ENCODE measurements at regions not wholly inside any gene's neighbourhood (a gene's known extent, or its start where the extent isn't known, plus 50 kb on each side); places are given as distances from the start of the nearest gene placed in this dataset.
"Not testable (repeated sequence)": the region's sequence is repeated elsewhere in the genome, so short reads cannot be mapped to it uniquely, and the experiment has no call there.

DNA sequence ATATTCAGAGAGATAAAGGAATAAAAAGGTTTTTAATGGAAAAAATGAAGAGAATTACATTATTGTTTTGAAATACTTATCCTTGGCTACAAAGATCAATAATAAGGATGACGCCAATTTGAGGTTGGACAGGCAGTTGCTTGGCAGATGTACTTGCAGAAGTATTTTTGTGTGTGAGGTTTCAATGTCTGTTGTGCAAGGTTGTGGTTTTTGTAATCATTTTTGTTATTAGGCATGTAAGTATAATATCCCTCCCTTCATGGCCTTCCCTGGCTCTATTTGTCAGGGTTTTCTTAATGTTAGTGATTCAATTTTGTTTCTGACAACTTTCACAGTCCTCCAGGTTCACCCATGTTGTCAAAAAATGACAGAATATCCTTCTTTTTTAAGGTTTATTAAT, 105.9 kb downstream of the OTOL1 start:
- DNase-seq: no peak

DNA sequence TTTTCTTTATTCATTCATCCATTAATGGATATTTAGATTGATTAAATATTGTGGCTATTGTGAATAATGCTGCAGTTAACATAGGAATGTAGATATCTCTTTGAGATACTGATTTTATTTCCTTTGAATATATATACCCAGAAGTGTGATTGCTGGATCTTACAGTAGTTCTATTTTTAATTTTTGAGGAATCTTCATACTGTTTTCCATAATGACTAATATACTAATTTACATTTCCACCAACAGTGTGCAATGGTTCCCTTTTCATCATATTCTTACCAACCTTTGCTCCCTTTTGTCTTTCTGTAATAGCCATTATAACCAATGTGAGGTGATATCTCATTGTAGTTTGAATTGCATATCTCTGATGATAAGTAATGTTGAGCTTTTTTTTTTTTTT, 106.3 kb downstream of the OTOL1 start:
- DNase-seq: no peak

DNA sequence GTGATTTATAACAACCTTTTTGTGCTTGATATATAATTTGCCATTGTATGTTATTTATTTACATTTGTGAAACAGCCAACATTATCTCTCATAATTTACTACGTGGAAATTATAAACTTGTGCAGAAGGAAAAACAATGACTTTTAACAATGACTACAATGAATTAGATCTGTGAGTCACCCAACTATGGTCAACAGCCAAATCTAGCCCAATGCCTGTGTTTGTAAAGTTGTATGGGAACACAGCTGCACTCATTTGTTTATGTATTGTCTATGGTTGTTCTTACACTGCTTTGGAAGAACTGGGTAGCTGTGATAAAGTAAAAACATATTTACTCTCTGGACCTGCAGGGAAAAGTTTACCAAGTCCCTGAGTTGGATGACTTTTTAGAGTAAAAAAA, 110.4 kb downstream of the OTOL1 start:
- DNase-seq: no peak

GRCh38 chr3:161619351-161619750, 122.7 kb downstream of the OTOL1 start:
- no peak for DNase-seq

DNA sequence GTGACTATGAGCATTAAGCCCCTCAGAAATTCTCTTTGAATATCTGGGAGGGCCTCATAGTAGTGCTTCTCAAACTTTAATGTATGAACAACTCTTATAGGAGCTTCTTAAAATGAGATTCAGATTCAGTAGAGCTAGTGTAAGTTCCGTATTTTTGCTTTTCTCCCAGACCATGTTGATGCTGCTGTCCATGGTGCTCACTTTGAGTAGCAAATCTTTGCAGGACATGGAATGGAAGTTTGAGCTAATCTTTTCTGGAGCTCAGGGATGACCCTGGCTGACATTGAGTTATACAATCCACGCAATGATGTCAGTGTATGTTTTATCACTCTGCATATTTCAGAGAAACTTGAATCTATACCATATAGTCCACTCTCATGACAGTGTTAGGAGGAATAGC, 134.2 kb downstream of the OTOL1 start:
- DNase-seq: peak; percentile 1

DNA sequence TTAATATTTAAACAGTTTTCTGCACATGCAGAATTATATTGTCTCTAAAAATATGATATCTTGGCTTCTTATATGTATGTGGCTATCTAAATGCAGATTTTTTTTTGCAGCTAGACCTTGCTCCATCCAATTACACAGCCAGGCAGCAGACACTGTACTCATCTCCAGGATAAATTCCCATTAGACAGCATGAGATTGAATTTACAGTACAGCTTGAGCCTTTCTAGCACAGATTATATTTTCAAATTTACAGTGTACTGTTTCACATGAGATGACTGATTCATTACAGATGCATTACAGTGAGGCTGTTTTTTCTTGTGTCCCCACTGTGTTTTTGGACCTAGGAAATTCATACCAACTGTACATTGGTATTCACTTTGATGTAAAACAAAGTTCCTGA, 134.9 kb downstream of the OTOL1 start:
- DNase-seq: no peak

- no peak for DNase-seq
Observed at GRCh38 chr3:161637559-161637958, 141.0 kb downstream of the OTOL1 start.

- not testable (repeated sequence) for DNase-seq
Observed at GRCh38 chr3:161639095-161639494, 142.5 kb downstream of the OTOL1 start.

DNA sequence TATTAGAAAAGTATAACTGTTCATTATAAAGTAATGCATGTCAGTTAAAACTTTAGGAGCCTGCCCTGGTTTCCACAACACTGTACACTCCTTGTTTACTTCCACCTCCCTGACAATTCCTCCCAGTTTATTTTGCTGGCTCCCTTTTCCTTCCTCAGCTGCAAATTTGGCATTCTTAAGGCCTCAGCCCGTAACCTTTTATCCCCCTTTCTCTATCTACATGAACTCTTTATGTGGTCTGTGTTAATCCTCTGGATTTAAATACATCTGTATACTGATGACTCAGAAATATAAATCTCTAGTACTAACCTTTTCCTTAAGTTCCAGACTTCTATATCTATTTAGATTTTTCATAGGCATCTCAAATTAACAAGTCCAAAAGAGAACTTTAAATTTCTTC, 143.6 kb downstream of the OTOL1 start:
- DNase-seq: peak; percentile 1

DNA sequence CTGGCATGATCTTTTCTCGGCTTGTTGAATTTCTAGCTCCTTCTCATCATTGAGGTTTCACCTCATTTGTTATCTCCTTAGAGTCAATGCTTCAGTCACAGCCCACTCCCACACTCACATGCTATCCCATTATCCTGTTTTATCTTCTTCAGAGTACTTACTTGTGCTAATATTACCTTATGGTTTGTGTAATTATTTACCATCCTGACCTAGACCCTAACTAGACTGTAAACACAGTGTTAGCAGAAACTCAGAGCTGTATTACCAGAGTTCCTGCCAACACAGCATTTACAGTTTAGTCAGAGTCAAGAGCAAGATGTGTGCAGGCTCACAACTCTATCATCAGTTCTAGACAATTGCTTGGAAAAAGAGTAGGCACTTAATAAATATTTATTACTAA, 144.7 kb downstream of the OTOL1 start:
- no peak for DNase-seq

DNA sequence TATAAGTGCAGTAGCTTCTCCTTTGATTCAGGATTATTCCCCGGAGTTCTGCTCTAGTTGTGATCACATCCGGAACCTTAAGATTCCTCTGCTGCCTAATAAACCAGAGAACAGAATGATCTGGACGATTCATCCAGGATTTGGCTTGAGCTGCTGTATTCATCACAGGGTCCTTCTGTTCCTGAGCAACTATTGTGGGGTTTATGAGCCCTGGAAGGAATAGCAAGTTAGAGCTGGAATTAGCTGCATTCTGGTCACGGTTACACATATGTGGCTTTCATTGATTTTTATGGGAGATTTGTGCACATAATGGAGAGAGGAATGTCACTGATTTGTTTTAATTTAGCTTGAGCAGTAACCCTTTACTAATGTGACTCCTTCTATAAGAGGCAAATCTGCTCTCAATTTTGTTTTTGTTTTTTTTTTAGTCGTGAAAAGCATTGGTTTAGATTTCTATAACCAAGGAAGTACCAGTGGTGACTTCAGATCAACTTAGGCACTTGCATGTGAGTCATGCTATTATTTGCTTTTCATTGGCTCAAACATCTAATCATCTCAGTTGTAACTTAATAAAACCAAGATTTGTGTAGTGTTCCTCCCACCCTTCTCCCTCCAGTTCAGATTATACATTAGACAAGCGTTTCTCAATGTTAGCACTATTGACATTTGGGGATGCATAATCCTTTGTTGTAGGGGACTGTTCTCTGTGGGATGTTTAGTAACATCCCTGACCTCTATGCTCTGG, 148.5 kb downstream of the OTOL1 start:
- DNase-seq: no peak

GRCh38 chr3:161647936-161648470, 151.4 kb downstream of the OTOL1 start:
- DNase-seq: no peak

DNA sequence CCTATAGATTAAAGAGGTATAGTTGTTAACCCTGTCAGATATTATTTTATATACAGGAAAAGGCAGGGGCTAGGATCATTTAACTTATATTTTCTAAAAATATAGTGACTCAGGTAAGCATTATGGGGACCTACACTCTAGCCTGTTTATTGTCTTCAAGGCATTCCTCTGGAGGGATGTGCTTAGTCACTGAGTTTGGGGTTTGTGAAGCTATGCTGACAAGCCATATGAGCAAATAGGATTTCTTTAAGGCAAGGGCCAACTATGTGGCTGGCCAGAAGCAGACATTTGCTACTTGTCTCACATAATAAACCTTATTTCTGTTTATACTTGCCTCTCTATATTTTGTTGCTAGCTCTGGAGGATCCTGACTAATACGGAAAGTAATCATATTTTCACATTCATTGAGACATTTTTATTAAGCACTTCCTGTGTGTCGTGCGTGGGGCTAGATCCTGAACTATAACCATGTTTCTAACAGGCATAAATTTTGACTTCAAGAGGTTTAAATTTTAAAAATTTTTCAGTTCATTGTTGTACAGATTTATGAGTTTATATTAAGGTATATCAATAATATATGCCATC, 153.4 kb downstream of the OTOL1 start:
- peak; percentile 5 for DNase-seq

GRCh38 chr3:161657786-161658185, 161.2 kb downstream of the OTOL1 start:
- no peak for DNase-seq

GRCh38 chr3:161671141-161671540, 174.5 kb downstream of the OTOL1 start:
- DNase-seq: no peak

DNA sequence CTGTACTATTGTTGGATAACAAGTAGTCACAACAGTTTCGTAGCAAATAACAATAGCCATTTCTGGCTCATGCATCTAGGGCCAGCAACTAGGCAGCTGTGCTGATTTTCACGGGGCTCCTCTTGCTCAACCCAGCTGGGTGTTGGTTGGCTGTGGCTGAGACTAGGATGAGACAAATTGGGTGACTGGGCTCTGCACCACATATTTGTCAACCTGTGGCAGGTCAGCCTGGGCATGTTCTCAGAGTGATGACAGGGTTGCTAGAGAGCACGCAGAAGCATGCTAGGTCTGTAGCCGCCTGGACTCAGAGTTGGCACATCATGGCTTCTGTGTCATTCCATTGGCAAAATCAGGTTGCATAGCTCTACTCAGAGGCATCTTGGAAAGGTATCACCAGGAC, 175.9 kb downstream of the OTOL1 start:
- DNase-seq: no peak

DNA sequence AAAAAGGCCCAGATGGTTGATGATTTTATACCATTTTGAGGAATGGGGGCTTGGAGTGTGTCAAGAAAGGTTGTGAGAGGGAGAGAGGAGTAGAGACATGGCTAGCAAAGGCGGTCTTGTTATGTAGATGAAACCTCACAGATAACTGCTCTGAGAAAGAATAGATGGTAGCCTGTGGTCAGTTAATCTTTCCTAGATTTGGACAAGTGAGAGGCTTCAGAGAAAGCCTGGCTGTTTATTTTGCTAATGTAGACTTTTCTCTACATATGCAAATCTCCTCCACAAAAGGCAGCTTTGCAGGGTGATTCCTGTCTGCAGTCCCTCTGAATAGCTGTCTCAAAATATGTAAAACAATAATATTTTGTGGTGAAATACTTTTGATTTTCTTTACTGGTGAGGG, 177.3 kb downstream of the OTOL1 start:
- no peak for DNase-seq

DNA sequence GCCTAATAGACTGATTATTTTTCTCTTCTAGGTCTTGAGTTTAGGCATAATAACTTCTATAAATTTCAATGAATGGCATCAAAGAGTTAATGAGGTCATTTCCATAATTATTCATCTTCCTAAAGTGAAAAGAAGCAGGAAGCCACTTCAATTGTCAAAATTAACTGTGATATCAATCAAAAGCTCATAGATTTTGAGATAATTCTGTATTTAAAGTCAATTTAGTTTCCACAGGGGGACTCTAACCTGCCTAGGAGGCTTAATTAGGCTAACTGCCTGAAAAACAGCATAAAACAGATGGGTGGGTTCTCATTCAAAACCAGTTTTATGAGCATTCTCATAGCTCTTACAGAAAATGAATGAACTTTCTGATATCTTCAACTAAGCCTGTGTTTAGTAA, 177.8 kb downstream of the OTOL1 start:
- DNase-seq: no peak

DNA sequence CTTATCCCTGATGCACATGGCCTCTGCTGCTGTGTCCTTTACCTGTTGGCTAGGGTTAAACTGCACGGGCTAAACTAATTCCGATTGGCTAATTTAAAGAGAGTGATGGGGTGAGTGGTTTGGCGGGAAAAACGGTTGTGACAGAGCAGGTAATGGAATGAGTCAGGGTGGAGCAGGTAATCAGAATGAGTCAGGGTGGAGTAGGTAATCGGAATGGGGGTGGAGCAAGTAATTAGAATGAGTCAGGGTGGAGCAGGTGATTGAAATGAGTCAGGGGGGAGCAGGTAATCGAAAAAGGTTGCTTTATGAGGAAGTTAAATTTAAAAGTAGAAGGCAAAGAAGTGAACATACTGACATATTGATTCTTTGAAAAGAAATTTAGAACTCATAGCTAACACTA, 185.2 kb downstream of the OTOL1 start:
- DNase-seq: not testable (repeated sequence)

DNA sequence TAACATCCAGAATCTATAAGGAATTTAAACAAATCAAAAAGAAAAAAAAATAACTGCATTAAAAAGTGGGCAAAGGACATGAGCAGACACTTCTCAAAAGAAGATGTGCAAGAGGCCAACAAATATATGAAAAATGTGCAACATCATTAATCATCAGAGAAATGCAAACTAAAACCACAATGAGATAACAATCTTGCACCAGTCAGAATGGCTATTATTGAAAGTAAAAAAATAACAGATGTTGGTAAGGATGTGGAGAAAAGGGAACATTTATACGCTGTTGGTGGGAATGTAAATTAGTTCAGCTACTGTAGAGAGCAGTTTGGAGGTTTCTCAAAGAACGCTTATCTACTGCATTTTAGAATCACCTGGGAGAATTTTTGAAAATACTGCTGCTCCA, 186.1 kb downstream of the OTOL1 start:
- DNase-seq: no peak

DNA sequence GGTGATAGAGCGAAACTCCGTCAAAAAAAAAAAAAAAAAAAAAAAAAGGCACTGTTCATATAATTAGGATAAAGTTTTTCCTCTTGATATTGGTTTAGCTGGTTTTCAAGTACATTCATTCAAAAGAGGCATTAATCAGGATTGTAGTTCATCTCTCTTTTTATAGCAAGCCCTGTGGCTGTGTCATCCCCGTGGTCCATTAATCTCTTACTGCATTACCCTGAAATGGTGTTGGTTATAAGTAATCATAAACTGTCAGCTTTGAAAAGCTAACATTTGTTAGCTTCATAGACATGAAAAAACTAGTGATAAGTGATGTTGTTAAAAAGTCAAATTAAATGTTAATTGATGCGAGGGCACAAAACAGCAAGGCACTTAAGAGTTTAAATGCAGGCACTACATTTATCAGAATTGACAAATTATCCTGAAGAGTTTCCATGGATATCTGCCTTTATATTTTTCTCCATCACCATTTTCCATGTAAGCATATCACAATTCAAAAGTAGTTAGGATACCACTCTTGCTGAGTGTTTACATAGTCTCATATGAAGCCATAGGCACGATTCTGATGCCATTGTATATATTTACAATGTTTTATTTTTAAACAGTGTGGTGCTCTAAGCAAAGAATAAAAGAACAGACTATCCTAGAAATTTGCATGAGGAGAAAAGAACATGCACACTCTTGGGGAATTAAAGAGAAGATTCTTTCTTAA, 193.1 kb downstream of the OTOL1 start:
- no peak for DNase-seq

DNA sequence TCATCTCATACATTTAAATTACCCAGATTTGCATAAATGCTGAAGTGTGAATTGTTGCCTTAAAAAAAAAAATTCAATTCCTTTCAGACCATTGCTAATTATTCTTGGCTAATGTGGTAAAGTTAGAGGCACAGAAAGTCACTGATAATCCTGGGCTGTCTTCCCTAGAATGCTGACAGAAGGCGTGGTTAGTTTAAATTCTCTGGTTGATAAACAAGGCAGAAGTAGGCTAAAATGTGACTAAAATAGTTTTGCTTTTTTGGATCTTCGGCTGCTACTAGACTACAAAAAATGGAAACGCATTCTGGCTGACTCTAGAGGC, 193.7 kb downstream of the OTOL1 start:
- DNase-seq: no peak

- DNase-seq: no peak
Observed at GRCh38 chr3:161691677-161692076, 195.1 kb downstream of the OTOL1 start.

Measured in fibroblast of skin of abdomen (primary cell).